Calu3 (cell line): ENCODE measurements at regions not wholly inside any gene's neighbourhood (a gene's known extent, or its start where the extent isn't known, plus 50 kb on each side); places are given as distances from the start of the nearest gene placed in this dataset.
A peak's percentile ranks its signal among the peaks of the same experiment; 100 is the strongest.

Source experiments
- BruUV-seq: library from RNA; stranded (reverse); fragments of 400-500 nt; replicated peaks from 2 replicates; lab custom pipeline; 2021; lab: Mats Ljungman, UMichigan
- CTCF ChIA-PET: fragments of 300-600 bp; sonication (Branson Sonifier 250); formaldehyde crosslinking; loops from one replicate; lab custom pipeline; 2022; ENCODE audit warnings: antibody characterized with exemption; lab: Charles Lee
- DNase-seq: peaks from one replicate; pipeline ENCODE4 v3.0.0; 2022
- H3K27ac Mint-ChIP-seq: one replicate; pipeline ENCODE4 v1.8.0; 2022; ENCODE audit warnings: mixed read lengths; ENCODE audit not compliant: unreplicated experiment
- H3K27me3 Mint-ChIP-seq: one replicate; pipeline ENCODE4 v1.8.0; 2022; ENCODE audit warnings: mixed read lengths; ENCODE audit not compliant: unreplicated experiment
- H3K36me3 Mint-ChIP-seq: one replicate; pipeline ENCODE4 v1.8.0; 2022; ENCODE audit warnings: mild to moderate bottlenecking, moderate library complexity, mixed read lengths; ENCODE audit not compliant: insufficient read depth, unreplicated experiment
- H3K4me1 Mint-ChIP-seq: one replicate; pipeline ENCODE4 v1.8.0; 2022; ENCODE audit warnings: mild to moderate bottlenecking, low read depth, mixed read lengths; ENCODE audit not compliant: unreplicated experiment
- H3K4me3 Mint-ChIP-seq: one replicate; pipeline ENCODE4 v1.8.0; 2022; ENCODE audit warnings: mild to moderate bottlenecking, low read depth, moderate library complexity, mixed read lengths; ENCODE audit not compliant: unreplicated experiment
- H3K9me3 Mint-ChIP-seq: one replicate; pipeline ENCODE4 v1.8.0; 2022; ENCODE audit warnings: low read depth, mixed read lengths; ENCODE audit not compliant: unreplicated experiment
- CTCF ChIP-seq: fragments of 200-600 bp; IDR thresholded peaks from one replicate; pipeline ENCODE4 v1.8.0; 2022; ENCODE audit warnings: antibody characterized with exemption; ENCODE audit not compliant: unreplicated experiment
- intact Hi-C: fragments of 100-400 bp; cut with micrococcal nuclease; formaldehyde crosslinking; loops from one replicate; pipeline ENCODE4 v1.10.0; 2022; ENCODE audit not compliant: unreplicated experiment

DNA sequence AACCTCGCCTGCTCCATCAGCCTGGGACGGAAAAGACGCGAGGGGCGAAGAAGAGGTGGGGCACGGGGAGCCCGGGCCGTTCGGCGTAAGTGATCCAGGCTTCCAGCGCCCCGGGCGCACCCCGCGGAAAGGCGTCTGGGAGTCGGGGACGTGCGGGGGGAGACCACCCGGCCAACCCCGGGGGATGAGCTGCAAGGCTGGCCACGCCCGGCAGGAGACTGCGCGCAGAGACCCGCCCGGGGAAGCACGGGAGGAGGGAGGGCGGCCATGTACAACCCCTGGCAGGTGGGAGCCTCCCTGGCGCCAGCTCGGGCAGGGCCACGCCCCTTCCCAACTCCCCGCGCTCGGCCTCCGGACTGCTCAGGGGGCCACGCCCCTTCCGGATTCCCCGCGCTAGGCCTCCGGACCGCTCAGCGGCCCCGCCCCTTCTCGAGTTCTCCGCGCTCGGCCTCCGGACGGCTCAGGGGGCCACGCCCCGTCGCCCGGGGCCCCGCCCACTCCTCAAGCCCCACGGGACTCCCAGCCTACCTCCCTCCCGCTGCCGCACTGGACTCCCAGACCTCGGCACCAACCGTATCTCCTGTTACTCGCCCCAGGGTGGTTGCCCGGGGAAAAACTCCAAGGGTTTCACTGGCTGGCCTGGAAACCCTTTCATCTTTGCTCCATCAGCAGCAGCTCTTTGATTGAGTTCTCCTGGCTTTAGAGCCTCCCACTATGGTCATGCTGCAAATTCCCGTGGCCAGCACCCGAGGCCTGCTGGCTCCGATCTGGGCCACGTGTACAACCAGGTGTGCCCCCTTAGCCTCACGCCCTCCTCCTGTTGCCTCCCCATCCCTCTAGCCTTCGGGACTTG is 284.4 kb downstream of the ZEB1 start:
- CTCF ChIA-PET, result interaction anchor here (0.7 kb wide), 1 partner anchor 142 kb away, joined by 3 read pairs; no protein-coding TSS in a partner anchor
- BruUV-seq, result no TSS peak
- Mint-ChIP-seq H3K27ac (no peak overlapping the region), H3K4me3 (peak overlapping the region; percentile 78), H3K27me3 (no peaks in the 10 kb centered on the region), H3K4me1 (no peaks in the 10 kb centered on the region), H3K9me3 (no peaks in the 10 kb centered on the region), H3K36me3 (peaks cover 14% of the 10 kb centered on the region)
- DNase-seq, result peak; percentile 99
- intact Hi-C loops, result no loop called here
- TF ChIP-seq CTCF, result no peak

DNA sequence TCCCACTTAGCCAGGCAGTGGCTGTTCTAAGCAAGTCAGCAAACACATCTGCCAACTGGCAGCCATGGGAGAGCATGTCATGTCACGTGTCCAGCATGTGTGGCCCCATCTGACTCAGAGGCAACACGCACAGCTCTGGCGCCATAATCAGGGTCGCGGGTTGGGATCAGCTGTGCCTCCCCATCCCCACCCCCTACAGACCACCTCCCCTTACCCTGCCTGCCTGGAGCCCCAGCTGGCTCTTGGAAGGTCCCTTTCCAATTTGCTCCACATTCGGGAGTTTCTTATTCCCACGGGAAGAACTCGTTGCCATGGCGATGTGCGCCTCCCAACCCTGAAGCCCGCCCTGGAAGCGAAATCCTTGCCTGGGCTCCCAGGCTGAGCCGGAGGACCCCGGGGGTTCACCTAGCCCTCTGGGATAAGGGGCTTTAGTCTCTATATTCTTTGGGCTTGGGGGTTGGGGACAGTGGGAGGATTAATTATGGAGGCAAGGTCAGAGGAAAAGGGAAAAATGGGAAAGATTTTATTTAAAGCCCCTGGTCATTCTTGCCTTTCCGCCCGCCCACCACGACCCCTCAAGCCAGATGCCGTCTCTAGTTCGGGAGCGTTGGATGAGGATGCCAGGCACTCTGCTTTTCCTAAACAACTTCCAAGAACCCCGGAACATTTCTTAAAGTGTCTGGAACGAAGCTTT is 283.7 kb downstream of the ZEB1 start:
- CTCF ChIA-PET, result interaction anchor here (0.7 kb wide), 1 partner anchor 143 kb away, joined by 3 read pairs; no protein-coding TSS in a partner anchor
- no peak overlapping the region for H3K27ac Mint-ChIP-seq
- intact Hi-C loops, result no loop called here
- no peaks in the 10 kb centered on the region for H3K4me1 Mint-ChIP-seq
- H3K36me3 Mint-ChIP-seq, result peaks cover 14% of the 10 kb centered on the region
- no peak for TF ChIP-seq CTCF
- no peaks in the 10 kb centered on the region for H3K9me3 Mint-ChIP-seq
- peak overlapping the region; percentile 78 for H3K4me3 Mint-ChIP-seq
- no TSS peak for BruUV-seq
- H3K27me3 Mint-ChIP-seq, result no peaks in the 10 kb centered on the region
- no peak for DNase-seq

DNA sequence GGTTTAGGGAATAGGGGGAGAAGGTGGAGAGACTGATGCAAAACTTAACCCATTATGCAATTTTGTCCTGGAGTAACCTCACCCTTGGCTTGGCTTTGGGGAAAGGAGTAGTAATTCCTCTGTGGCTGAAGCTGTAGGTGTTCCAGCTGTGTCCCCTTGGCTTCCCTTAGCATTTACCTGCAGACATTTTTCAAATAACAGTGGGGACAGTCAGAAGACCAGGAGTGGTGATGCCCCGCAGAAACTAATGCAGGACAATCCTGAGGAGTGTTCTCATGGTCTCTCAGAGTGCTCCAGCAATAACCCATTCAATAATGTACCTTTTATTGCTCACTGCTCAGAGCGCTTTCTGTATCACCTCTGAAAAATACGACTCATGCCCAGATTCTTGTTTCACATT is 282.1 kb downstream of the ZEB1 start:
- Mint-ChIP-seq H3K27ac (no peak overlapping the region), H3K4me3 (no peak overlapping the region), H3K4me1 (no peaks in the 10 kb centered on the region), H3K9me3 (no peaks in the 10 kb centered on the region), H3K27me3 (no peaks in the 10 kb centered on the region), H3K36me3 (peaks cover 14% of the 10 kb centered on the region)
- BruUV-seq, result no TSS peak
- no peak for DNase-seq
- CTCF ChIA-PET, result no interaction called here
- no peak for TF ChIP-seq CTCF
- intact Hi-C loops, result no loop called here

- H3K4me3 Mint-ChIP-seq, result no peak overlapping the region
- H3K27me3 Mint-ChIP-seq, result no peaks in the 10 kb centered on the region
- CTCF ChIA-PET, result no interaction called here
- H3K9me3 Mint-ChIP-seq, result no peaks in the 10 kb centered on the region
- no TSS peak for BruUV-seq
- peaks cover 14% of the 10 kb centered on the region for H3K36me3 Mint-ChIP-seq
- no peak for TF ChIP-seq CTCF
- no peaks in the 10 kb centered on the region for H3K4me1 Mint-ChIP-seq
- no peak overlapping the region for H3K27ac Mint-ChIP-seq
- no peak for DNase-seq
- intact Hi-C loops, result no loop called here
These were observed 280.8 kb downstream of the ZEB1 start for GRCh38 chr10:31599626-31600504.
